ENCODE measurements at regions not wholly inside any gene's neighbourhood (a gene's known extent, or its start where the extent isn't known, plus 50 kb on each side); places are given as distances from the start of the nearest gene placed in this dataset.

DNA sequence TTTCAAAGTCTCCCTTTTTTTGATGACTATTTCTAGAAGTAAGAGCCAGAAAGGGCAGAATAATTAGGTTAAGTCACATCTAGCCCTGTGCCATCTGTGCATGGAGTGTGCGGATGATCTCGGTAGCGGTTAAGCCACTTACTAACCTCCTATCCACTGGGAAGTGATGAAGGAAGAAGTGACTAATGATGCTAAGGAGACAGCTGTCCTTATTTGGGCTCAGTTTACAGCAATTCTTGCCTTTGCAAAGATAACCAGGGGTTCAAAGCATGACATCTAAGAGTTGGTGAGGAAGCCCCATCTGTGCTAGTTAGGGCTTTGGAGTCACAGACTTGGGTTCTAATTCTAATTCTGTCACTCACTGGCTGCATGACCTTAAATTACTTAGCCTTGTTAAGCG lies 62.4 kb upstream of the RREB1 start:
- TF ChIP-seq POLR2A (IDR thresholded peaks at IDR 0.05; ENCODE audit: low read depth, low read length) (no peak), POLR2AphosphoS5 (IDR thresholded peaks at IDR 0.05; ENCODE audit: low read depth, low read length) (no peak)

Measured in GM12892 (cell line).